PC-9 (cell line): ENCODE measurements at regions not wholly inside any gene's neighbourhood (a gene's known extent, or its start where the extent isn't known, plus 50 kb on each side); places are given as distances from the start of the nearest gene placed in this dataset.

Experiments used
- BruUV-seq: library from RNA; stranded (reverse); fragments of 400-500 nt; replicated peaks from 2 replicates; lab custom pipeline; 2021; lab: Mats Ljungman, UMichigan
- CTCF ChIA-PET: fragments of 300-600 bp; sonication (Branson Sonifier 250); formaldehyde crosslinking; loops from one replicate; lab custom pipeline; 2022; ENCODE audit warnings: antibody characterized with exemption; lab: Charles Lee
- POLR2A ChIA-PET: fragments of 300-600 bp; sonication (Branson Sonifier 250); formaldehyde crosslinking; loops from one replicate; lab custom pipeline; 2022; ENCODE audit warnings: antibody characterized with exemption; ENCODE audit not compliant: unreplicated experiment; lab: Charles Lee
- DNase-seq, 2 experiments: peaks; one replicate each; pipeline versions ENCODE4 v3.0.0 to v3.0.0-alpha.2; 2015 to 2022; ENCODE audit warnings: mixed read lengths in 1 of 2
- H2AFZ ChIP-seq: fragments of 200-600 bp; sonication (generic); 2 replicates; pipeline ENCODE4 v1.8.1; 2017; ENCODE audit warnings: antibody characterized with exemption
- H3F3A ChIP-seq: fragments of 200-600 bp; sonication (generic); 2 replicates; pipeline ENCODE4 v1.8.1; 2017; ENCODE audit warnings: antibody characterized with exemption, mild to moderate bottlenecking, low read depth; ENCODE audit not compliant: insufficient read depth
- H3K27ac ChIP-seq: fragments of 200-600 bp; sonication (generic); 2 replicates; pipeline ENCODE4 v1.6.1; 2016; ENCODE audit warnings: mixed run types
- H3K27me3 ChIP-seq: fragments of 200-600 bp; sonication (generic); 2 replicates; pipeline ENCODE4 v1.6.1; 2016; ENCODE audit warnings: low read depth, mixed run types; ENCODE audit not compliant: insufficient read depth
- H3K36me3 ChIP-seq: fragments of 200-600 bp; sonication (generic); 2 replicates; pipeline ENCODE4 v1.6.1; 2016; ENCODE audit warnings: low read depth, mixed run types
- H3K4me1 ChIP-seq: fragments of 200-600 bp; sonication (generic); replicated peaks from 2 replicates; pipeline ENCODE4 v1.6.1; 2016; ENCODE audit warnings: mixed run types; ENCODE audit not compliant: insufficient read depth
- H3K4me2 ChIP-seq: fragments of 200-600 bp; sonication (generic); 2 replicates; pipeline ENCODE4 v1.6.1; 2017; ENCODE audit warnings: mixed run types
- H3K4me3 ChIP-seq: fragments of 200-600 bp; sonication (generic); 2 replicates; pipeline ENCODE4 v1.6.1; 2016; ENCODE audit warnings: mixed run types
- H3K79me2 ChIP-seq: fragments of 200-600 bp; sonication (generic); 2 replicates; pipeline ENCODE4 v1.6.1; 2017; ENCODE audit warnings: low read depth, mixed run types
- H3K9me2 ChIP-seq: fragments of 200-600 bp; sonication (generic); 2 replicates; pipeline ENCODE4 v1.8.1; 2017; ENCODE audit warnings: mild to moderate bottlenecking; ENCODE audit not compliant: insufficient read depth
- H3K9me3 ChIP-seq: fragments of 200-600 bp; sonication (generic); 2 replicates; pipeline ENCODE4 v1.8.1; 2016; ENCODE audit warnings: low read depth; ENCODE audit not compliant: insufficient read depth
- H4K20me1 ChIP-seq: fragments of 200-600 bp; sonication (generic); 2 replicates; pipeline ENCODE4 v1.8.1; 2017; ENCODE audit not compliant: insufficient read depth
- CTCF ChIP-seq: fragments of 200-600 bp; sonication (generic); conservative IDR thresholded peaks from 2 replicates; pipeline ENCODE4 v1.6.1; 2017; ENCODE audit warnings: mixed run types, antibody characterized with exemption, mild to moderate bottlenecking, moderate library complexity
- EZH2 ChIP-seq: fragments of 200-600 bp; sonication (generic); IDR thresholded peaks from 2 replicates; pipeline ENCODE4 v1.8.0; 2017; ENCODE audit warnings: antibody characterized with exemption, low read depth
- intact Hi-C: fragments of 100-400 bp; cut with micrococcal nuclease; formaldehyde crosslinking; loops from one replicate; pipeline ENCODE4 v1.10.0; 2022; ENCODE audit not compliant: unreplicated experiment

- Histone ChIP-seq H3K4me2 (no peak overlapping the region), H3K27me3 (no peaks in the 10 kb centered on the region), H3K4me3 (no peak overlapping the region), H4K20me1 (no peaks in the 10 kb centered on the region), H3K9me3 (no peaks in the 10 kb centered on the region), H3K27ac (no peak overlapping the region), H3K79me2 (no peaks in the 10 kb centered on the region), H2AFZ (no peak overlapping the region), H3K9me2 (no peaks in the 10 kb centered on the region), H3K36me3 (no peaks in the 10 kb centered on the region), H3F3A (no peaks in the 10 kb centered on the region), H3K4me1 (no peaks in the 10 kb centered on the region)
- no TSS peak for BruUV-seq
- ChIA-PET POLR2A (no interaction called here), CTCF (no interaction called here)
- intact Hi-C loops, result no loop called here
- DNase-seq, result no peak
- TF ChIP-seq CTCF, result no peak
- no peak for TF ChIP-seq EZH2
Measured at GRCh38 chr11:27179334-27179733, 138.7 kb downstream of the BBOX1 start.

- POLR2A ChIA-PET, result no interaction called here
- Histone ChIP-seq H3K79me2 (no peaks in the 10 kb centered on the region), H3K36me3 (no peaks in the 10 kb centered on the region), H3K4me3 (no peak overlapping the region), H2AFZ (peak overlapping the region; percentile 41; the same call in 1 of the 2 replicates), H4K20me1 (no peaks in the 10 kb centered on the region), H3K9me2 (no peaks in the 10 kb centered on the region), H3K9me3 (no peaks in the 10 kb centered on the region), H3K4me1 (no peaks in the 10 kb centered on the region), H3K27ac (no peak overlapping the region), H3F3A (no peaks in the 10 kb centered on the region), H3K4me2 (no peak overlapping the region), H3K27me3 (no peaks in the 10 kb centered on the region)
- DNase-seq, result no peak
- CTCF ChIA-PET, result no interaction called here
- intact Hi-C loops, result no loop called here
- TF ChIP-seq EZH2, result no peak
- no peak for TF ChIP-seq CTCF
- no TSS peak for BruUV-seq
Measured at GRCh38 chr11:27178859-27179258, 138.2 kb downstream of the BBOX1 start.
